ENCODE measurements at regions not wholly inside any gene's neighbourhood (a gene's known extent, or its start where the extent isn't known, plus 50 kb on each side); places are given as distances from the start of the nearest gene placed in this dataset.

- TF ChIP-seq CTCF (IDR thresholded peaks at IDR 0.05) = no peak
- Mint-ChIP-seq H3K4me3 (ENCODE audit: unreplicated experiment) (no peak overlapping the region), H3K27me3 (ENCODE audit: low read depth) (peaks cover 7% of the 10 kb centered on the region), H3K27ac (ENCODE audit: unreplicated experiment) (no peak overlapping the region), H3K4me1 (ENCODE audit: low read depth) (no peaks in the 10 kb centered on the region), H3K36me3 (ENCODE audit: low read depth) (peaks cover 2% of the 10 kb centered on the region), H3K9me3 (ENCODE audit: low read depth) (peaks cover 8% of the 10 kb centered on the region)
- no peak for DNase-seq (ENCODE audit: low spot score)
Measured at GRCh38 chr3:82306189-82306588, 544.7 kb upstream of the GBE1 start.

- Mint-ChIP-seq H3K4me3 (ENCODE audit: unreplicated experiment) (no peak overlapping the region), H3K9me3 (ENCODE audit: low read depth) (peaks cover 3% of the 10 kb centered on the region), H3K27ac (ENCODE audit: unreplicated experiment) (no peak overlapping the region), H3K27me3 (ENCODE audit: low read depth) (peaks cover 2% of the 10 kb centered on the region), H3K36me3 (ENCODE audit: low read depth) (no peaks in the 10 kb centered on the region), H3K4me1 (ENCODE audit: low read depth) (no peaks in the 10 kb centered on the region)
- no peak for DNase-seq (ENCODE audit: low spot score)
- no peak for TF ChIP-seq CTCF (IDR thresholded peaks at IDR 0.05)
Measured at GRCh38 chr3:82294609-82295008, 533.2 kb upstream of the GBE1 start.

- no peaks in the 10 kb centered on the region for H3K36me3 Mint-ChIP-seq (ENCODE audit: low read depth)
- TF ChIP-seq CTCF (IDR thresholded peaks at IDR 0.05) = no peak
- no peak overlapping the region for H3K27ac Mint-ChIP-seq (ENCODE audit: unreplicated experiment)
- no peak overlapping the region for H3K4me3 Mint-ChIP-seq (ENCODE audit: unreplicated experiment)
- peaks cover 9% of the 10 kb centered on the region for H3K9me3 Mint-ChIP-seq (ENCODE audit: low read depth)
- no peak for DNase-seq (ENCODE audit: low spot score)
- H3K27me3 Mint-ChIP-seq (ENCODE audit: low read depth) = peaks cover 2% of the 10 kb centered on the region
- H3K4me1 Mint-ChIP-seq (ENCODE audit: low read depth) = no peaks in the 10 kb centered on the region
Measured at GRCh38 chr3:82293867-82294266, 532.4 kb upstream of the GBE1 start.

- Mint-ChIP-seq H3K36me3 (ENCODE audit: low read depth) (no peaks in the 10 kb centered on the region), H3K4me3 (ENCODE audit: unreplicated experiment) (no peak overlapping the region), H3K27ac (ENCODE audit: unreplicated experiment) (no peak overlapping the region), H3K27me3 (ENCODE audit: low read depth) (peaks cover 2% of the 10 kb centered on the region), H3K9me3 (ENCODE audit: low read depth) (peaks cover 13% of the 10 kb centered on the region), H3K4me1 (ENCODE audit: low read depth) (no peaks in the 10 kb centered on the region)
- TF ChIP-seq CTCF (IDR thresholded peaks at IDR 0.05) = no peak
- DNase-seq (ENCODE audit: low spot score) = no peak
Measured at GRCh38 chr3:82293435-82293834, 532.0 kb upstream of the GBE1 start.

- no peak for DNase-seq (ENCODE audit: low spot score)
- Mint-ChIP-seq H3K4me1 (ENCODE audit: low read depth) (no peaks in the 10 kb centered on the region), H3K9me3 (ENCODE audit: low read depth) (peaks cover 16% of the 10 kb centered on the region), H3K36me3 (ENCODE audit: low read depth) (no peaks in the 10 kb centered on the region), H3K27me3 (ENCODE audit: low read depth) (peaks cover 4% of the 10 kb centered on the region), H3K4me3 (ENCODE audit: unreplicated experiment) (no peak overlapping the region), H3K27ac (ENCODE audit: unreplicated experiment) (no peak overlapping the region)
- TF ChIP-seq CTCF (IDR thresholded peaks at IDR 0.05) = no peak
Measured at GRCh38 chr3:82287562-82287961, 526.1 kb upstream of the GBE1 start.
